ENCODE measurements at regions not wholly inside any gene's neighbourhood (a gene's known extent, or its start where the extent isn't known, plus 50 kb on each side); places are given as distances from the start of the nearest gene placed in this dataset.

DNA sequence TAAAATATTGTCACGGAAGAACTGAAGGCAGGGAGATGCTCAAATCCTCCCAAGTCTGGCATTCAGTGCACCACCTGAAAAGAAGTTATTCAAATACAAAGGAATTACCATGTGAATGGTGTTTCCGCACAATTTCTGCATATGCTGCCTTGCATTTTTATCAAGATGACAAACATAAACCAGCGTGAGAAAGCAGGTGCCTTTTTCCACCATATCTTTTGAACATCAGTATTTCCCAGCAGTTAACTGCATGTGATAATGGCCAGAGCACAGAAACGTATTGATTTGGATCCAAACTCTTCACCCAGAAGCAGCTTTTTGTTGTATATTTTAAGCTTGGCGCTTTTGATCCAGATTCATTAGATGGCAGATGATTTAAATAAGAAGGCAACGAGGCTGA is 808.0 kb downstream of the TLE1 start:
- no peak overlapping the region for H3K4me3 ChIP-seq (replicated peaks; ENCODE audit: low read depth, low read length)
- TF ChIP-seq, protein P1, sequence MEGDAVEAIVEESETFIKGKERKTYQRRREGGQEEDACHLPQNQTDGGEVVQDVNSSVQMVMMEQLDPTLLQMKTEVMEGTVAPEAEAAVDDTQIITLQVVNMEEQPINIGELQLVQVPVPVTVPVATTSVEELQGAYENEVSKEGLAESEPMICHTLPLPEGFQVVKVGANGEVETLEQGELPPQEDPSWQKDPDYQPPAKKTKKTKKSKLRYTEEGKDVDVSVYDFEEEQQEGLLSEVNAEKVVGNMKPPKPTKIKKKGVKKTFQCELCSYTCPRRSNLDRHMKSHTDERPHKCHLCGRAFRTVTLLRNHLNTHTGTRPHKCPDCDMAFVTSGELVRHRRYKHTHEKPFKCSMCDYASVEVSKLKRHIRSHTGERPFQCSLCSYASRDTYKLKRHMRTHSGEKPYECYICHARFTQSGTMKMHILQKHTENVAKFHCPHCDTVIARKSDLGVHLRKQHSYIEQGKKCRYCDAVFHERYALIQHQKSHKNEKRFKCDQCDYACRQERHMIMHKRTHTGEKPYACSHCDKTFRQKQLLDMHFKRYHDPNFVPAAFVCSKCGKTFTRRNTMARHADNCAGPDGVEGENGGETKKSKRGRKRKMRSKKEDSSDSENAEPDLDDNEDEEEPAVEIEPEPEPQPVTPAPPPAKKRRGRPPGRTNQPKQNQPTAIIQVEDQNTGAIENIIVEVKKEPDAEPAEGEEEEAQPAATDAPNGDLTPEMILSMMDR (IDR thresholded peaks at IDR 0.05; ENCODE audit: low read length, missing control alignments), result no peak

DNA sequence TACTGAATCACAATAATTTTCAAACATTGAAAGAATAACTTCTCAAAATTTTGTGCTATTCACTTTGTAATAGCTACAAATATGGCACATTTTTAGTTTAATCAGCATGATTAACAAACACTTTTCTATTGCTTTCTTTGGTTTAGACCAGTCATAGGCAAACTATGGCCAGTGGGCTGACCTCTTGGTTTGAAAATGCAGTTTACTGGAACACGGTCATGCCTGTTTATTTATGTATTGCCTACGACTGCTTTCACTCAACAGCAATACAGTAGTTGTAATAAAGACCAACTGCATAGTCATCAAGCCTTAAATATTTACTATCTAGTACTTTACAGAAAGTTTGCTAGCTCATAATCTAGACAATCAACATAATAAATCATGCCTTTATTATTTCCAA is 810.8 kb downstream of the TLE1 start:
- TF ChIP-seq, protein P1 (IDR thresholded peaks at IDR 0.05; ENCODE audit: low read length, missing control alignments), result no peak
- DNase-seq (ENCODE audit: low read depth), result peak; percentile 25
- H3K4me3 ChIP-seq (replicated peaks; ENCODE audit: low read depth, low read length), result no peak overlapping the region

More for the DNA sequence above, 808.0 kb downstream of the TLE1 start:
- no peak for DNase-seq (ENCODE audit: low read depth)

DNA sequence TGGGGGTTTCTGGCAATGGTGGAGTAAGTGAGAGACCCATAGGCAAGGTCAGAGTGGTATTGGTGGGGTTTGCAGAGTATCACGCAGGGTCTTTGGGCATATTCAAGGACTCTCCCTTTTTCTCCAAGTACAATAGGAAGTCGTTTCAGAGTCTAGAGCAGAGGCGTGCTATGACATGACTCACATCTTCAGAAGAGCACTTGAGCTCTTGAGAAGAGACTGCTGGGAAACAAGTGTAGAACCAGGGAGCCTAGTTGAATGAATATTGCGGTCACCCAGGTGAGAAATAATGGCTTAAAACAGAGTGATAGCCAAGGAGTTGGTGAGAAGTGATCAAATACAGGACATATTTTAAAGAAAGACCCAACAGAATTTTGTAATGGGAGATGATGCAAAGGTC is 813.4 kb downstream of the TLE1 start:
- H3K4me3 ChIP-seq (replicated peaks; ENCODE audit: low read depth, low read length), result no peak overlapping the region
- no peak for DNase-seq (ENCODE audit: low read depth)
- TF ChIP-seq, protein P1 (IDR thresholded peaks at IDR 0.05; ENCODE audit: low read length, missing control alignments), result no peak

DNA sequence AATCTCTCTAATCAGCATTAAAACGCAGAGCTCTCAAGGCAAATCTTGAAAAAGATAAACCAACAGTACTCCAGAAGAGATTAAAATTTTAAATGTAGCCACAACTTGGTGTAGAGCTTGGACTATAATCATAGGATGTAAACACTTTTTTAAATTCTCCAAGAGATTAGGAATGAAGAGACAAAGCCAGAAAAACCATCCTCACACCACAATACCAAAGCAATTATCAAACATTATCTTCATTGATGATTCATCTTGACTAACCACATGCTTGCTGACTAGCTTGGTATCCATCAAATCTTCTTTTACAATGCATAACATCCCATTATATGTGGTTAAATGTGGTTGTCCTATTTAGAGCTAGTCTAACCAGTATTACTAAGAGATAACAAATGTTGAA is 815.1 kb downstream of the TLE1 start:
- TF ChIP-seq, protein P1 (IDR thresholded peaks at IDR 0.05; ENCODE audit: low read length, missing control alignments), result no peak
- H3K4me3 ChIP-seq (replicated peaks; ENCODE audit: low read depth, low read length), result no peak overlapping the region
- peak; percentile 21 for DNase-seq (ENCODE audit: low read depth)

DNA sequence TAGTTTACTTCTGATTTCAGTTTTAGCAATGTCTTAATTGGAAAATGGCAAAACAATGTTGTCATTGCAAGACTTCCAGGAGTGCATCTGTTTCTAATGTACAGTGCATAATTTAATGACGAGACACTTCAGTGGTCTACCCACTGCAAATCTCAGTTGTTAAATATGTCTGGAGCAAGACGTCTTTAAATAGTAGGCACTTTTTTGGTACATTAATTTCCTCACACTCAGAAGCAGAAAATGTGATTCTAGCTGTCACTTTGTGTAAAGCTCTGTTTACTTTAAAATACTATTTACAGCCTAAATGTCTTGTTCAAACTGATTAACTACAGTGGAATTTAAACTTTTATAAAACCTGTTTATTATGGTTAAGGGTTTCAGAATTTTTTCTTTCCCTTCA is 815.5 kb downstream of the TLE1 start:
- TF ChIP-seq, protein P1 (IDR thresholded peaks at IDR 0.05; ENCODE audit: low read length, missing control alignments), result no peak
- DNase-seq (ENCODE audit: low read depth), result no peak
- no peak overlapping the region for H3K4me3 ChIP-seq (replicated peaks; ENCODE audit: low read depth, low read length)

DNA sequence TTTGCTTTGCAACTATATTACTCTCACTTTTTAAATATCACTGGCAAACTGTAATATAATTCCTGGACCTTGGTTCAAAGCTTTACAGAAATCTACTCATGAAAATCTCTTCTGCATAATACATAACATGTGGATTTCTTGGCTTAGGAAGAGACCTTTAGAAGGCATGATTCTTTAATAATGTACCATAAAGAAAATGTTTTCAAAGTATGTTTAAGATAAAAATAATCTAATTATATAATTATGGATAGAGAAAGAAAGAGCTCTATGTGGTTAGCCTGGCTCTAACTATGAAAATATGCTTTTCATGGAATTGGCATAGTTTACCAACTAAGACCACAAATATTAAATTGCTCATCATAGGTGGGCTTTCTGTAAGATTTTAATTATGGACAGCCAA is 817.8 kb downstream of the TLE1 start:
- DNase-seq (ENCODE audit: low read depth), result no peak
- TF ChIP-seq, protein P1 (IDR thresholded peaks at IDR 0.05; ENCODE audit: low read length, missing control alignments), result no peak
- no peak overlapping the region for H3K4me3 ChIP-seq (replicated peaks; ENCODE audit: low read depth, low read length)

DNA sequence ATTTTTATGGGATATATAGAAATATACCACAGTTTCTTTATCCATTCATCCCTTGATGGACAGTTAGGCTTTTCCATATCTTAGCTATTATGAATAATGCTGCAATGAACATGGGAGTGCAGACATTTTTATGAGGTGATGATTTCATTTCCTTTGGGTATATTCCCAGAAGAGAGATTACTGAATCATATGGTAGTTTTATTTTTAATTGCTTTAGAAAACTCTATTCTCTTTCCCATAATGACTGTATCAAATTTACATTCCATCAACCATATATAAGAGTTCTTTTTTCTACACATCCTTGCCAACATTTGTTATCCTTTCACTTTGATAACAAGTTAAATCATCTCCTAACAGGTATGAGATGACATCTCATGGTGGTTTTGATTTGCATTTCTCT is 821.6 kb downstream of the TLE1 start:
- TF ChIP-seq, protein P1 (IDR thresholded peaks at IDR 0.05; ENCODE audit: low read length, missing control alignments), result no peak
- no peak overlapping the region for H3K4me3 ChIP-seq (replicated peaks; ENCODE audit: low read depth, low read length)
- DNase-seq (ENCODE audit: low read depth), result peak; percentile 43

Measured in fibroblast of pulmonary artery (primary cell).